ENCODE measurements at regions not wholly inside any gene's neighbourhood (a gene's known extent, or its start where the extent isn't known, plus 50 kb on each side); places are given as distances from the start of the nearest gene placed in this dataset.

DNA sequence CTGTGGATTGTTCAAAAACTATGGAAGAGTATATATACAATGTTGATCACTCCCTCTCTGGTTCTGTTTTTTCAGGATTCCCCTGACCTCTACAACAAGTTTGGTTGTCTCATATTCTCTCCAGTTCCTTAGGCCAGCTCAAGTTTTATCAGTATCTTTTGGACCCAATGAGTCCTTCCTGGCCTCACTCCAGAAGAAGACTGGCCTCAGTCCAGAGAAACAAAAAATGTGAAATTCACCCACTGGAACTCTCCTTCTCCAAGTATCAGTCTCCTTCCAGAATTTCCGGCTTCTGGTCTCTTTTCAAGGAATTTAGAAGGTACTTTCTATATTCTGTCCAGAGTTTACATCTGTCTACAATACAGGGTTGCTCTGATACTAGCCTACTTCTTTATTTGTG lies 537.8 kb upstream of the FTMT start (continued):
- TF ChIP-seq REST (IDR thresholded peaks at IDR 0.05) (no peak), RCOR1 (IDR thresholded peaks at IDR 0.05; ENCODE audit: low read depth, low read length) (no peak)

DNA sequence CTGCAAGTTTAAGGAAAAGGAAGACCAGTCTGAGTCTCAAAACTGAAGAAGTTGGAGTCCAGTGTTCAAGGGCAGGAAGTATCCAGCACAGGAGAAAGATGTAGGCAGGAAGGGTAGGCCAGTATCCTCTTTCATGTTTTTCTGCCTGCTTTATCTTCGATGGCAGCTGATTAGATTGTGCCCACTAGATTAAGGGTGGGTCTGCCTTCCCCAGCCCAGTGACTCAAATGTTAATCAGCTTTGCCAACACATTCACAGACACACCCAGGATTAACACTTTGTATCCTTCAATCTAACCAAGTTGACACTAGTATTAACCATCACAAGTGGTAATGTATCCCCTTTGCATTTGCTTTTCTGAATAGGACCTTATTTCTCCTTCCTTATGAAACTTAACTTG lies 535.9 kb upstream of the FTMT start:
- ATAC-seq (no peak), DNase-seq (ENCODE audit: low read depth in 1 of 2, low spot score in 1 of 2) (no peak), FAIRE-seq (no peak)
- no peak overlapping the region for H3K4me2 ChIP-seq
- ChIA-PET POLR2A (no interaction called here), CTCF (no interaction called here)
- no peak overlapping the region for H3K4me3 ChIP-seq
- H3K4me1 ChIP-seq: no peaks in the 10 kb centered on the region
- H3K9me3 ChIP-seq: no peaks in the 10 kb centered on the region; the same call in 2 of the 3 replicates
- TF ChIP-seq CBX8 (IDR thresholded peaks at IDR 0.05): no peak
- TF ChIP-seq MYC (IDR thresholded peaks at IDR 0.05; ENCODE audit: borderline replicate concordance, low read length): no peak
- TF ChIP-seq HDAC2 (IDR thresholded peaks at IDR 0.05): no peak
- no peak for TF ChIP-seq SMC3 (IDR thresholded peaks at IDR 0.05)
- no peak for TF ChIP-seq MAZ (IDR thresholded peaks at IDR 0.05; ENCODE audit: borderline replicate concordance, low read depth, low read length)
- no peak for TF ChIP-seq CEBPB (IDR thresholded peaks at IDR 0.05)
- TF ChIP-seq HOXA7 (CRISPR knock-in tag; IDR thresholded peaks at IDR 0.05): no peak
- TF ChIP-seq RCOR1 (IDR thresholded peaks at IDR 0.05; ENCODE audit: low read depth, low read length): no peak
- TF ChIP-seq JUN (IDR thresholded peaks at IDR 0.05): no peak
- TF ChIP-seq KDM5A (IDR thresholded peaks at IDR 0.05): no peak
- TF ChIP-seq, protein P1, sequence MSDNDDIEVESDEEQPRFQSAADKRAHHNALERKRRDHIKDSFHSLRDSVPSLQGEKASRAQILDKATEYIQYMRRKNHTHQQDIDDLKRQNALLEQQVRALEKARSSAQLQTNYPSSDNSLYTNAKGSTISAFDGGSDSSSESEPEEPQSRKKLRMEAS (IDR thresholded peaks at IDR 0.05): no peak
- no peak for TF ChIP-seq EHF (CRISPR knock-in tag; IDR thresholded peaks at IDR 0.05)
- no peak for TF ChIP-seq ZC3H11A (IDR thresholded peaks at IDR 0.05)
- TF ChIP-seq ZSCAN20 (CRISPR knock-in tag; IDR thresholded peaks at IDR 0.05): no peak
- no peak for TF ChIP-seq HOXB13 (CRISPR knock-in tag; IDR thresholded peaks at IDR 0.05; ENCODE audit: low read depth)
- TF ChIP-seq JUNB (IDR thresholded peaks at IDR 0.05): no peak
- no peak for TF ChIP-seq CHD4 (IDR thresholded peaks at IDR 0.05; ENCODE audit: borderline replicate concordance)
- TF ChIP-seq FOSB (CRISPR knock-in tag; IDR thresholded peaks at IDR 0.05): no peak
- TF ChIP-seq GATA3 (IDR thresholded peaks at IDR 0.05; ENCODE audit: borderline replicate concordance): no peak
- TF ChIP-seq KDM1A (IDR thresholded peaks at IDR 0.05; ENCODE audit: low read depth): no peak
- WGBS (ENCODE audit: missing lambda C conversion rate): 12% methylated on average over 1 of the region's 1 CpG
- H3K27ac ChIP-seq: no peak overlapping the region

DNA sequence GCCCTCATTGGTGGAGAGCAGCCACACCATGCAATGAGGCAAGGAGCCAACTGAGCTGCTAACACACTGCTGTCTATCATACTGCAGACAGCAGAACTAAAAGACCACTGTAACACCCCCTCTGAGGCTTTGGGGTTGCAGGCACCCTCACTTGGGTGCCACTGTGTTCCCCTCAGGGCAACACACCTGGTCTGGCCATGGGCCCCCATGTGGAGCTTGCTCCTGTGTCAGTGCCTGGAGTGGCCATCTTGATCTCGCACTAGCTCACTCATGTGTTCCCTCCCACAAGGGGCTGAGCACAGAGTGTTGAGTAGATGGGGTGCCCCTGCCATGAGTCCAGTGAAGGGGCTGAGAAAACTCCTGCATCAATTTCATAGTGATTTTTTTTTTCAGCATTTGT lies 532.4 kb upstream of the FTMT start:
- 89% methylated on average over 1 of the region's 1 CpG for WGBS (ENCODE audit: missing lambda C conversion rate)
- DNase-seq (ENCODE audit: low read depth in 1 of 2, low spot score in 1 of 2) (no peak), FAIRE-seq (no peak), ATAC-seq (no peak)
- H3K9me3 ChIP-seq: no peaks in the 10 kb centered on the region
- no peak overlapping the region for H3K27ac ChIP-seq
- ChIA-PET POLR2A (no interaction called here), CTCF (no interaction called here)
- no peak overlapping the region for H3K4me3 ChIP-seq
- H3K4me1 ChIP-seq: no peaks in the 10 kb centered on the region
- no peak overlapping the region for H3K4me2 ChIP-seq
- no peak for TF ChIP-seq PHF8 (IDR thresholded peaks at IDR 0.05; ENCODE audit: borderline replicate concordance, low read depth)
- no peak for TF ChIP-seq HOXB5 (CRISPR knock-in tag; IDR thresholded peaks at IDR 0.05)
- no peak for TF ChIP-seq CHD4 (IDR thresholded peaks at IDR 0.05; ENCODE audit: borderline replicate concordance)

- CTCF ChIA-PET: no interaction called here
- no peak for FAIRE-seq
- no peak for TF ChIP-seq POLR2A (IDR thresholded peaks at IDR 0.05; ENCODE audit: low read length)
- TF ChIP-seq KDM1A (IDR thresholded peaks at IDR 0.05; ENCODE audit: low read depth): no peak
- TF ChIP-seq SREBF2 (IDR thresholded peaks at IDR 0.05): no peak
- TF ChIP-seq SMC3 (IDR thresholded peaks at IDR 0.05): no peak
- TF ChIP-seq ZC3H11A (IDR thresholded peaks at IDR 0.05): no peak
- no peak for TF ChIP-seq ZNF302 (CRISPR knock-in tag; IDR thresholded peaks at IDR 0.05)
- no peak for TF ChIP-seq NFE2L2 (conservative IDR thresholded peaks at IDR 0.05; ENCODE audit: low read length)
- no peak for TF ChIP-seq GATA3 (IDR thresholded peaks at IDR 0.05; ENCODE audit: borderline replicate concordance)
- no peak for TF ChIP-seq CTCF (IDR thresholded peaks at IDR 0.05)
Observed at GRCh38 chr5:121325930-121326329, 525.8 kb upstream of the FTMT start.

More at GRCh38 chr5:121325930-121326329, 525.8 kb upstream of the FTMT start:
- DNase-seq (ENCODE audit: low read depth in 1 of 2, low spot score in 1 of 2) (no peak), ATAC-seq (no peak)
- Histone ChIP-seq H3K4me2 (no peak overlapping the region), H3K9me3 (no peaks in the 10 kb centered on the region), H3K4me1 (no peaks in the 10 kb centered on the region), H3K27ac (no peak overlapping the region), H3K4me3 (no peak overlapping the region)
- POLR2A ChIA-PET: no interaction called here
